ENCODE measurements at regions not wholly inside any gene's neighbourhood (a gene's known extent, or its start where the extent isn't known, plus 50 kb on each side); places are given as distances from the start of the nearest gene placed in this dataset.

DNA sequence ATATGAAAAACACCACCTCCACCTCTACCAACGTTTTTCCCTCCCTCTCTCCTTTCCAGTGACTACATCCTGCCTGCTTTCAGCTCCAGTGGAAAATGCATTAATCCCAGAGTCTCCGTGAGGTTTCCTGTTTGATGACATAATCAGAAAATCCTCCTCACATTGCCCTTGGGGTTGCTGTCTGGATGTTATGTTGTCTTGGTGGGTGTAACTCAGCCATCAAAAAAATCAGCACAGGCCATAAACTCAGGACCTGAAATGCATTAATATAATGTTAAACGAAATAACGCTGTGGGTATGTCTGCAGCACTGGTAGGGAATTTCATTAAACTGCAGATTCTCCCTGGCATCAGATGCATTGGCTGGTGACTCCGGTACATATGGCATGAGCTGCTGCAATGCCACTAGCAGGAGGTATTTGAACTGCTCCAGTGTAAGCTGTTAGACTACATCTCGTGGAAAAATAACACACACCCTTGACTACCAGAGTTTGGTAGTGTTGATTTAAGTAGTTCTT, 297.8 kb downstream of the PRL start:
- no peak for DNase-seq

DNA sequence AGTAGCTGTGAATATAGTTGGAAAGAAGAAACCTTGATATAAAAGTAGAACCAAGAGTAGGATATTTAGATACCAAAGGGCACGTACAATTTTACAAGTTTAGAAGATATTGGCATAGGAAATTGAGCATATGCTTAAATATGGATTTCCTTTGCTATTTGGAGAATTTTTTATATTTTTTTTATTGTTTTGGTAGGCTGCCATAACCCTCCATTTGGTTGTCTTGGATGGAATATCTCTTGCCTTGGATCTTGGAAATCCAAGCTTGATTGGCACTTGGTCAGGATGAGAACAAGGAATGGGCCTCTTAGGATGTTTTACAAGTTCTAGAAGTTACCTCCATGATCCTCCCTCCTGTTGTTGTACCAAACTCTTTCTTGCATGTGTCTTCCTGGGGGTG, 297.1 kb downstream of the PRL start:
- DNase-seq: no peak

DNA sequence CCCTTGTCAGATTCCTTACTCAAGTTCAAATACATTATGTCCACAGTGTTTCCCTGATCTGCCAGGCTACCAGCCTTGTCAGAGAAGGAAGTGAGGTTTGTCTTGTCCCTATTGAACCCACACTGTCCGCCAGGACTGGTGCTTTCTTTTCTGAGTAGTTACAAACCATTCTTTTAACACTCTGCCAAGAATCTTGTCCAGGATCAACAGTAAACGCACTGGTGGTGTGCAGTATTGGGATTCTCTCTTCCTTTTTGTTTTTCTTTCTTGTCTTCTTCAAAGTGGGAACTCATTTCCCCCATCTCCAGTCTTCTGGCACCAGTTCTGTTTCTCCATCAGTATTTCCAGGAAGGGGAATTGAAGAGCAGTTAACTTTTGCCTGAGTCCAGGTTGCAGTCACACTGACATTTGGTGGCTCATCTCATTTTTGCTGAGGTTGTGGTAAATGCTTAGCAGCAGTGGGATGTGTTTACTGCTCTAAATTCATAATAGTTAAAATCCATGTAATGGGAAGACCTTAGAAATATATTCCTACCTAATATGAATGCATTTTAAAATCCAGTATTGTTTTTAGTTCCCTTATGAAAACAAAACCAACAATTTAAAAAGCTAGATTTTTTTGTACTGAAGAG, 295.3 kb downstream of the PRL start:
- no peak for DNase-seq

DNA sequence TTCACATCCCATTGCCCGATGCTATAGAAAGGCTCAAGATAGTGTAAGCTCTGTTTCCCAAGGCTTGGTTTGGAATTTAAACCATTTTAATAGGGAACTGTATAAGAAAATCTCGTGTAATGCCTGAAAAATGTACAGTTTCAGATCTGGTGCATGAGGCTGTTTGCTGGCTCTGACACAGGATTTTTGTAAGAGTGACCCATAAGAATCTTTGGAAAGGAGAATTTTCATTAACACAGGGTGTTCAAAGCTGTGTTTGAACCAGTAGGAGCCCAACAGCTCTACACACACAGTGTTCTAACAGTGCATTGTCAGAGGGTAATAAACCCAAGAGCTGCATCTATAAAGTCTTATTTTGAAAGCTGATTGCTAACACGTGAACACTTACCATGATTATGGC, 293.5 kb downstream of the PRL start:
- DNase-seq: no peak

DNA sequence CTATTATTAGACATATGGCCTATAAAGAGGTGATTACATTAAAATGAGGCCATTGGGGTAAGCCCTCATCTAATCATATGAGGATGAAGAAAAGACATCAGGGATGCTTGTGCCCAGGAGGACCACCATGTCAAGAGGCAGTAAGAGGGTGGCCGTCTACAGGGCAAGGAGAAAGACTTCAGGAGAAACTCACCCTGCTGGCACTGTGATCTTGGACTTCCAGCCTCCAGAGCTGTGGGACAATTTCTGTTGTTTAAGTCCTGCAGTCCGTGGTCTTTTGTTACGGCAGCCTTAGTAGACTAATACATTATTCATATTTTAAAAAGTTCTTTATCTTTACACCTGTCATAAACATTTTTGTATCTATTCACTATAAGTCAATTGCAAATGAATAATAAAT, 290.0 kb downstream of the PRL start:
- no peak for DNase-seq

DNA sequence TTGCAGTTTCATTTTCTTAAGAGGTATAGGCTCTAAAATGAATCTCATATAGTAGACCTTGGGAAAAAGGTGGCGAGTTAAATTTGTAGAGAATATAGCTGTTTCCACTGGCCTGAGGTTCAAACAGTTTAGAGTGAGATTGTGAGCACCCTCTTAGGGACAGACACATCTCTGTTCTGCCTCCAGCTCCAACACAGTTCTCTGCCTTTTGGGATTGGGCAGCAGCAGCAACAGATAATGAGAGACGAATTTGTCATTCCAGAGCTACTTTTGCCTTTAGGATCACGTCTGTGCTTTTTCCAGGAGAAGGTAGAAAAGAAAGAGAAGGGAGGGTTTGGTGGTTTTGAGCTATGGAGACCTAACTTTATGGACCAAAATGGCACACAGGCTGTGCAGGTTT, 289.4 kb downstream of the PRL start:
- DNase-seq: no peak

DNA sequence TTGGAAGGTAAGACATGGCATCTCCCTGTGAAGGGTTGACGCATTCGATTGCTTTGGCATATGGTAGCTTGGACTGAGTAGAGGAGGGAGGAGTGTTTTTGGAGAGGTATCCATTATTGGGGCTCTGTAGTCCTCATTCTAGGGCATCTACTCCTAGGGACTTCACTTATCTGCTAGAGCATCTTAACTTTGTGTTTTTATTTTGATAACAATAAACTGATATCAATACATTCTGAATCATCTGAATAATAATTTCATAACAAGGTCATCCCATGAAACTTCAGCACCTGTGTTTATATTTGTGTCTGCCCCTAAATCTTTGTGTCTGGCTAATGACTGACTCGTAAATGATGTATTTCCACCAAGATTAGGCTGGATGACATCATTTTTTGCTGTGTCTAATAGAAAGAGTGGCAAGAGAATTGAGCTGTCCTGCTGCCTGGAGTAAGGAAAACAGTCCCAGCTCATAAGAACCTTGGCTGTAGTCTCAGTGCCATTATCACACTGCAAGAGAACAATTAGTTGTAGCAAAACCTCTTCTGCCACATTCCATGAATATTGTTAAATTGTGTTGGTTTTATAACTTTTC, 288.5 kb downstream of the PRL start:
- no peak for DNase-seq

DNA sequence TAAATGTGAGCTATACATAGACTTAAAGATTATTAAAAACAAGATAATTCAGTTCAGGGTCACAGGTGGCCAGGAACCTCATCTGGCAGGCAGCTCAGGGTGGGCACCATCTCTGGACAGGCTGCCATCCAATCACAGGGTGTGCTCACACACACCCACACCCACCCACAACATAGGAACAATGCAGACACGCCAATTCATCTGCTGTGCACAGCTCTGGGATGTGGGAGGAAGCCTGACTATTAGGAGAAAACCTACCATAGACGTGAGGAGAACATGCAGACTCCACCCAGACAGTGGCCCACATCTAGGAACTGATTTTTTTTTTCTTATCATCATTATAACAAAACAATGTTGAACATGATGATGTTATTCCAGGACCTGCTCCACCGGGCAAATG, 286.7 kb downstream of the PRL start:
- no peak for DNase-seq

DNA sequence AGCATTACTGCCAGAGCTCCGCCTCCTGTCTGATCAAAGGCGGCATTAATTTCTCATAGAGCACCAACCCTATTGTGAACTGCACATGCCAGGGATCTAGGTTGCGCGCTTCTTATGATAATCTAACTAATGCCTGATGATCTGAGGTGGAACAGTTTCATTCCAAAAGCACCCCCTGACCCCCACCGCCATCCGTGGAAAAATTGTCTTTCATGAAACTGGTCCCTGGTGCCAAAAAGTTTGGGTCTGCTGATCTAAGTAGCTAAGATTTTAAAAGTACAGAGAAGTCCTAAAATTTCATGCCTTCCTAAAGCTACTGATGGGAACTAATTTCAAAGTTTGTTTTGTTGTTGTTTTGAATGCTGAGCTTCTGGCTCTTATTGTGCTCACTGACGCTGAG, 281.6 kb downstream of the PRL start:
- DNase-seq: no peak

DNA sequence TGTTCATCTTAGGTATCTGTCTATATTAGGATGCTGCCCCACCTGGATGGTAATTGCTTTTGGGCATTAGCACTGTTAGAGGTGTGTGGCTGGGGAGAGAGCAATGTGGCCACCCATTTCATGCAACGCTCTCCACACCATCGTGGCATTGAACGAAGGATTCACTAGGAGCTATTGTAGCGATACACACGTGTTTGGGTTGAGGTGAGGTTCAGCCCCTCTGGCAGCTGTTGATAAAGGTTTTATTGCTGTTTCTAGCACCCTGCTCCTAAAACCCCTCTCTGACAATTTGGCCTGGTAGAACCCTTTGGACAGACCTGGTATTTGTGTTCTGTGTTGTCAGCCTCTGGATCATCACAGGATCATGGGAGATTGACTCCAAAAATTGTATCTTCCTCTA, 280.9 kb downstream of the PRL start:
- DNase-seq: no peak

DNA sequence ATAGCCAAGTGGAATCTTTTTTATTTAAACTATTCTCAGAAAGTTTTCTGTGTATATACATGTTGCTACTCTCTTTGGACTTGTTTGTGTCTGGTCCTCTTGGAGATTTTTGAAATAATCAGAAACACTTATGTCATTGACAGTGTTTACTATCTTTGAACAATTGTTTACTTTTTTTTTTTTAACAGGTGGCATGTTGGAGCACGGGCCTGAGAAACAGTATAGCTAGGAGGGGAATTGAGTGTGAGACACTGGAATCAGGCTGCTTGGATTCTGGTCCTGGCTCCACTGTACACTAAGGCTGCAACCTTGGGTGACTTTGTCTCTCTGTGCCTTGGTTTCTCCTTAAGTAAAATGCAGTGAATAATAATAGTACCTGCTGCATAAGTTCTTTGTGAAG, 279.6 kb downstream of the PRL start:
- DNase-seq: no peak

DNA sequence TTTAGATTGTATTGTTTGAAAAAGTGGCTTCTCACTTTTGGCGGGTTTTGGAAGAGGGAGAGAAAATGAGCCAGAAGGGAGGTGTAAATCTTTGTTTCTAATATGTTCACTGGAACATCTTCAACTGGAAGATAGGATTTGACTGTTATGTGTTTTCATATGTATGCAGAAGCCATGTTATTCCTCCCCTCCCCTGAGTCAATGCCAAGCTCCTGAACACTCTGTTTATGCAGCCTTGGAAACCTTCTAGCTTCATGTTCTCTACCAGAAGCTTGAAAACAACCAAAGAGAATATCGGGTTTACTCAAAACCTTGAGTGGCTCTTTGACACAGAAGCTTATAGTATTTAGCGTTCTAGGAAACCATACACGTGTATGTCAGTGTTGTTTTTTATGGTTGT, 279.1 kb downstream of the PRL start:
- DNase-seq: no peak

DNA sequence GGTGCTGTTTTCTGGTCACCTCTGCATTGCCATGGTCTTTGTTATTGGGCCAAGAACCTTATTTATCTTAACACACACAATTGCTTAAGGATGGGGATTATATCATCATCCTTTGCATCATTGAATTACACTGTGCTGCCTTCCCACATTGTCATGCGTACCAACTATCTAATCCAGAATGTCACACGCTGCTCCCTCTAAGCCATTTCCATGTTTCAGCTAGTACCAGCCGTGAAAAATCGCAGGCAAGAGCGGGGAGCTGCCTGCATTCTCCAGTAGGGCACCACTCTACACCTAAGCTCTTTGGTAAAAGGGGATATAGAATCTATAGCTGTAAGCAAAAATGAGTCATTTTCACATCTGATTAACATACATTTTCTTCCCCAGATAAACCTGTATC, 277.0 kb downstream of the PRL start:
- DNase-seq: no peak

DNA sequence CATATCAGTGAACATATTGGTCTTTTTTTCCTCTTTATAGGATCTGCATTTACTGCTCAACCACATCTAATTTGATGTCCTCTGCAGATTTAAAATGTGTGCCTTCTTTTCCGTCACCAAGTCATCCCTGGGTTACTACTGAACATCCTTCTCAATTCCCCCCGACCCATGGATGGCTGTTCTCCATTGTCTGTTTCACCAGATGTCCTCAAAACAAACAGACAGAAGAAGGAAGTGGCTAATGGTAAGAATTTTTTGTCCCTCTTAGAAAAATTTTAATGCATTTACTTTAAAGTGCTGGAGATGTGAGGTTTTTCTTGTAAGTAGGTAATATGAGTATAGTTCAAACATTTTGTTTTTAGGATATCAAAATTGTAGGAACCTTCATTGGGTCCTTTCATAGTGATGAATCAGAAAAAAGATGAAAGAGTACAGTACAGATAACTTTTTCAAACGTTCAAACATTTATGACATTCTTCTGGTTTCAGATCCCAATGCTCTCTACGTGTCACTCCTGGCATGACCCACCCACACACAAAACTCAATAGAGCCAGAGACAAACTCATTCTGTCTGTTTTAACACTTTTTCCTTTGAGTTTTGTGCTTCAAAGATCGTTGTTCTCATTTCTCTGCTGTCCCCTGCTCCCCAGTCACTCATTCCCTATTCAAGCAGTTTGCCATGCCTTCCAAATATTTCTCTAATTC, 276.4 kb downstream of the PRL start:
- no peak for DNase-seq

DNA sequence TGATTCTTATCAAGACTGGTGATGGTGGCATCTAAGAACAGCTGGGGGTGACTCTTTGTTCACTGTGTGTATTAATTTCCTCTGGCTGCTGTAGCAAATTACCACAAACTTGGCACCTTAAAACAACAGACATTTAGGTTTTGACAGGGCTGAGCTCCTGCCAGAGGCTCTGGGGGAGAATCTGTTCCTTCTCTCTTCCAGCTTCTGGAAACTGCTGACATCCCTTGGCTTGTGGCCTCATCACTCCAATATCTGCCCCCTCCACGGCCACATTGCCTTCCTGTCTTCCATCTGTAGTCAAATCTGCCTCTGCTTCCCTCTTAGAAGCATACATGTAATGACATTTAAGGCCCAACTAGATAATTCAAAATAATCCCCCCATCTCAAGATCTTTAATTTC, 274.9 kb downstream of the PRL start:
- no peak for DNase-seq

DNA sequence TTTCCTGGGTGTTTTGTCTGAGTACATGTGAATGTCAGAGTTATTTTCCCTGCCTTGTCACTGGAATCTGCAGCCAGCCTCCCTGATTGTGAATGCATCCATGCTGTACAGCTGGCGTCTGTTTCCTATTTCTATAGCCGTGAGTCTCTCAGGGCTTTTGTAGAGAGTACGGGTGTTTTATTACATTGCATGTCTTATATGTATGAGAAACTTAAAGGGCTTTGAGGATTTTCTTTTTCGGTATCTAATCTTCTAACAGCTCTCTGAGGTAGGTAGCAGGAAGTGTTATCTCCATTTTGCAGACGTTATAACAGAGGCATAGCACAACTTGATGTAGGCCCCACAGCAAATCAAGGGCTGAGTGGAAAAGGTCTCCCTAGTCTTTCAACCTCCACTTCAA, 272.9 kb downstream of the PRL start:
- no peak for DNase-seq

DNA sequence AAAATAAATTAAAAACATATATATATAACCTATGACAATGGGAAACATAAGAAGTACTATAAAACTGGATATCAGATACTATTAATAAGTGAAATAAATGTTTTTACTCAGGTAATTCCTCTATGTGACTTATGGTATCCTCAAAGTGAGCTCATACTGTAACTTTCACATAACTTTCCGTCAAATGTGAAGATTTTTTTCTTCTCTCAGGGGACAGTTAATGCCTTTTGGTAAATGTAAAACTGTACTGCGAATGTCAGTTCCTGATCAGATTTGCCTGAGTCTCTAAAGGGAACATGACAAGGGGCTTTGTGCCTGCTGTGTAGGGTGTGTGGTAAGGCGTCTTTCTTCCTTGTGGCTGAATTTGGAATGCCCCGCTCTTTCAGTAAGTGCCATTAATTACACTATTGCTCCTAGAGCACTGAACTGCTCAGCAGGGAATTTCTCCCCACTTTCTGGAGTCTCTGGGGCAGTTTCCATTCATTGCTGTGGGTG, 271.8 kb downstream of the PRL start:
- no peak for DNase-seq

DNA sequence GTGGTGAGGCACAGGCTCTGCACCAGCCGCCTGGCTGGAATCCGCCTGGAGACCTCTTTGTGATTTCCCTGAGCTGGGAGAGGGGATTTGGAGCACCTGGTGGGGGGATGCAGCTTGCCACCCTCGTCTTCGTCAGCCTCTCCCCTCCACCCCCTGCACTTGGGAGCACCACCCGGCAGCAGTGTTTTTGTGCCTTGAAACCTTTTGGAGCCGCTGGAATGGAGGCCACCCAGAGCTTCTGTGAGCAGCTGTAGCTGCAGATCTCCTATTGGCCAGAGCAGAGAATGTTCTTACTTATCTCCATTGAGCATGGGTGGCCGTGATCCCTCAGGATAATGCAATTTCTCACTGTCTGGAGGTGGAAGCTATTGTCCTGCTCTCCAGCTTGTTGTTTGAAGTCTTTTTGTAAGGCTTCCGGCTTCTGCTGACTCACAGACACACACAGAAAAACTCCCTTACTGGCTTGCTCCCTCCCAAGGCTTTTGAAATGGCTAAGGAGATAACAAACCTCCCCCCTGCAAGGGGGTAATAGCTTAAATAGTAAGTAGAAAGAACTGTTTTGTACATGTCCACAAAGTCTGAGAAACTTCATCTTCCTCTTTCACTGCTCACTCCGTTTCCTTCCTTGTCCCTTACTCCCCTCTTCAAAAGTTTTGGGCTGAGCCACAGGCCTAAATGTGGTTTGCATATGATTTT, 271.2 kb downstream of the PRL start:
- DNase-seq: peak; percentile 3

DNA sequence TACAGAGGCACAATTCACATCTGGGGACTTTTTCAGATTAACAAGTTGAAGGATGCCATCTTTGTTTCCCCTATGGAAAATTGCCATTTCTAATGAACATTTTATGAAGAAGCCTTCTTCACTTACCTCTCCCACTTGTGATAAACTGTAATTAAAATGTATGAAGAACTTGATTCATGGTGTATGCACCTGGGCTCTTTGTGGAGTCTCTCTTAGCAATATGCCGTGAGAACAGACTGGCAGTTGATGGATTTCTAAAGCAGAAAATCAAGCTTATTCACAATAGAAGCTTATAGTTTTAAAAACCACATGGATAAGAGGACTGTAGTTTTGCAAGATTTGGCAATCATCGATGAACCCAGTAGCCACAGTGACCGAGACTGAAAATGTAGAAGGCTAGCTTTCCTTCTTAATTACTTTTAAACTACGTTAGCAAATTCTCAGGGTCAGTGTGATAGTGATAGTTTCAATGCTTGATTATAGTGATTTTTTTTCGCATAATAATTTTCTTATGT, 270.6 kb downstream of the PRL start:
- DNase-seq: no peak

DNA sequence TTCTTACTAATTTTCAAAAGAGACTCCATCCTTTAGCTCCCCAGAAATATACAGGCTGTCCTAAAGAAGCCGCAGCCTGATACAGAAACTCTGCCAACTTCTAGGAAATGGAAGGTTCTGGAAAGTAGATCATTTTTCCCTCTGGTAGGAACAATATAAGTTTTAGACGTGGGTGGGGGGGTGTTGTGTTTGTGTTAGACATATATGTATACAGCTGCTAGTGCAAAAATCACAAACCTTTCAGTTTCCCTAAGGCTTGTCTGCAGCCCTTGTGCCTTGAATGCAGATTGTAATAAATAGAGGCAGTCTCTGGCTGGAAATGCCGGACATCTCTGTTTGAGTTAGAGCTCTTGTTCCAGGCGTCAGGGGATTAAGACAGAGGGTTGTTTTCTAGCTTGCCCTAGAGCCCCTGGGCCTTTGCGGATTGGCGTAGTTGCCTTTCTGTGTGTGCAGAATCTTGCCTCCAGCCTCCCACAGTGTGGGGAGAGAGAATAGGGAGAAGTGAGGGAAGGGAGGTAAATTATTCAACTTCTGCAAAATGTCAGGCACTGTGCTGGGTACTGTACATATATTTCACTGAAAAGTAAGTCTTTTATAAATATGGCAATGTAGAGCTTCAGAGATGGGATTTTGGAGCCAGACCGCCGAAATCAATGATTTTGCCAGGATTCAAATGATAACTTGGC, 269.7 kb downstream of the PRL start:
- no peak for DNase-seq

DNA sequence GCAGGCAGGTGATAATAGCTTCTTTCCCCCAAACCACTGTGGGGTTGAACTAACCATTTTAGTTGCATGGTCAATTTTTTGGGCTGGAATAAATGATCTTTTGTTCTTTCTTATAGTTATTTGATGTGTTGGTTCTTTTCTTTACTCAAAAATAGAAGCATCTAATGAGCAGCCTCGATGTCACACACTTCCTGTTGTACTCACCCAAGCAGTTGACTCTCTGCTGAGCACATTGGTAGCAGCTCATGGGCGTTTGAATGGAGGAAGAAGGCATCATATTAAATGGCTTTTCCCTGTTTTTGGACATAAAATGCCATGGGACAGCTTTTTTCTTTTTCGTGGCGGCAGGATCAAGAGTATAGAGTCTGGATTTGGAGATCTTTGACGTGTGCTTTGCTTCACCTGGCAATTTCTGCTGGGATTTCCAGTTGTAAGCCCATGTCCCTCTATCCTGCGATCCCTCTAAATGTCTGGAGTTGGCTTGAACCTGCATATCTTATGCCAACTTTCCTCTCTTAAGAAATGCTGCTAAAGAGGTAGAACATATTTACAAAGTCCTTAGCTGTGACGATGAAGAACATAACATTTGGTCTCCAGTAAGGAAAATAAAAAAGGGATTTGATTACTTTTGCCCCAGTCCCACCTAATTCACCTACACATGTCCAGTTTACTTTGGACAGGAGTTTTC, 268.3 kb downstream of the PRL start:
- DNase-seq: no peak

DNA sequence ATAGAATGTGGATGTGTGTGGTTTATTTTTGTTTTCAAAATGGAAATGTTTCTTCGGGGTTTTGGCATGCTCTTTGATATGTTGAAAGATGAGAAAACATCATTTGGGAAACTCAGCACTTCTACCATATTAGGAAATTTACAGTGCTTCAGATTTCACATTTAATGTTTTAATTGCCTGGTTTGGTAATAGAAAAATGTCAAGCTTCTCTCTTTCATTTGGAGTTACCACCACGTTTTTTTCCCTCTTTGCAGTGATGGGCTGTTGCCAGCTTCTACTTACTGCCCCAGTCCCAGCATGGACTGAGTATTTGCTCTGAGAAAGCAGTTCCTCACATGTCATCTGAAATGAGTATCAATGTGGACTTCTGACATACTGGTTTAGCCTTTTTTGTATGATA, 267.7 kb downstream of the PRL start:
- no peak for DNase-seq

Measured in occipital lobe (tissue), 1 donor.